GM21367 (cell line): ENCODE measurements at regions not wholly inside any gene's neighbourhood (a gene's known extent, or its start where the extent isn't known, plus 50 kb on each side); places are given as distances from the start of the nearest gene placed in this dataset.
"Not testable (repeated sequence)": the region's sequence is repeated elsewhere in the genome, so short reads cannot be mapped to it uniquely, and the experiment has no call there.

Source experiments
- ATAC-seq: cut with Tn5 transposase; IDR thresholded peaks from one replicate; pipeline ENCODE4 v1.9.1; 2021; ENCODE audit not compliant: unreplicated experiment

DNA sequence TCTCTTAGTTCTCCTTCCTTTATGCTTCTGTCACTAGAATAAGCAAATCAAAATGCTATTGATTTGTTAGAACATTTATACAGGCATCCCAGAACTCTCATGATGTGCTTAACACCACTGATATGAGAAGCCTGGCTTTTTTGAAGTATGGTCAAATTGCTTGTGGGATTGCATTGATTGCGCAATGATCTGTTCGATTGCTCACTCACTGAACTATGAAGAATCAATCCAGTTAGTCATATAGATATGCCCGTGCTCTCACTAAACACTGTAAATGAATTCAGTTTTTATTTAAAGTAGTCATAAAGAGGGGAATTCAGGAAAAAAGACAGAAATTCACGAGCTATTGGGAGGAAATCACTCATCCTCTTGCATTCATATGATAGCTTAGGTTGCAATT is 1237.8 kb downstream of the SUCLG1 start:
- no peak for ATAC-seq

DNA sequence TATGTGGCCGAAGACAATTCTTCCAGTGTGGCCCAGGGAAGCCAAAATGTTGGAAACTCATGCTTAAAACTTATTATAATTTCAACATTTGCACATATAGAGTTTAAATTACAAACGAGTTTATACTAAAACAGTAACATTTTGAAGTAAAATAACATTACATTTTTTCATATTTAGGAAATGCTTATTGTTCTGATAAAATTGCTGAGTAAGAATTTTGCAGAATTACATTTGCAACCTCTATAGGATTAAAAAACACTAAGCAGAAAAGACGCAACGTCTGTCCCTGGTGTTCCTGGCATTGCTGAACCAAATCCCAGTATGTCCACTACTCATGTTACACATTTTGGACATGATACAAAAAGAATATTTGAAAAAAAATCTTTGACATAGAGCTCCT is 1241.2 kb downstream of the SUCLG1 start:
- no peak for ATAC-seq

DNA sequence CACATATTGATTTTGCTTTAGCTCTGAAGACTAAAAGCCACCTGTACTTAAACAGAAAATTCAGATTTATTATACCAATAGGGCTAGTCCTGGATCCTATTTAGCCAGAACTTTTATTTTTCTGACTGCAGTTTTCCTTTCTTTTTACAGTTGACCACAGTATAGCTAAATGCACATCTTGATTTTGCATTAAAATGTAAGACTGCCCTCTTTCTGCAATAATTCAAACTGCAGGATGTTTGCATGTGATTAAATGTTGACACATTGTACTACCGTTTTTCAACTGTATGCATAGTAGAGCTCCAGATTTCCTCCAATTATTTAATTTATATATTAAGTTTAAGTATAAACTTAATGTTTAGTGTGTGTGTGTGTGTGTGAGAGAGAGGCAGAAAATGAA is 1262.9 kb downstream of the SUCLG1 start:
- no peak for ATAC-seq

- no peak for ATAC-seq
Measured at GRCh38 chr2:83191316-83191715, 1267.8 kb downstream of the SUCLG1 start.

GRCh38 chr2:83186105-83186760 is 1272.8 kb downstream of the SUCLG1 start:
- no peak for ATAC-seq

GRCh38 chr2:83180862-83181530 is 1278.1 kb downstream of the SUCLG1 start:
- ATAC-seq: not testable (repeated sequence)

- no peak for ATAC-seq
Measured at GRCh38 chr2:83176539-83176938, 1282.5 kb downstream of the SUCLG1 start.

DNA sequence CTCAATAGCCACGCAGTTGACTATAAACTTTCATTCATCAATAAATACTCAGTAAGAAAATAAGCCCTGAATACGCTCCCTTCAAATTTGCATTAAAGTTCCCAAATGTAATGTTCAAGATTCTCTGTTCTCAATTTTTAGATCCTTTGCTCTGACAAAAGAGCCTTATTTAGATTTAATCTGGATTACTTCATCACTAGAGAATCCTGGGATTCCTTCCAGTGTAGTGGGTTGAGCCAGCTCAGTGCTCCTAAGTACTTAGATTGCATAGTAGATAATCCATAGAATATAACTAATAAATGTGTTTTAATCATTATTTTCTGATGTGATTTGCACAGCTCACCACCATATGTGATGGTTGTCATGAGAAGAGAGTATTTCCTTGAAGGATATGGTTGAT is 1286.2 kb downstream of the SUCLG1 start:
- no peak for ATAC-seq

- no peak for ATAC-seq
Measured at GRCh38 chr2:83168377-83168776, 1290.7 kb downstream of the SUCLG1 start.

DNA sequence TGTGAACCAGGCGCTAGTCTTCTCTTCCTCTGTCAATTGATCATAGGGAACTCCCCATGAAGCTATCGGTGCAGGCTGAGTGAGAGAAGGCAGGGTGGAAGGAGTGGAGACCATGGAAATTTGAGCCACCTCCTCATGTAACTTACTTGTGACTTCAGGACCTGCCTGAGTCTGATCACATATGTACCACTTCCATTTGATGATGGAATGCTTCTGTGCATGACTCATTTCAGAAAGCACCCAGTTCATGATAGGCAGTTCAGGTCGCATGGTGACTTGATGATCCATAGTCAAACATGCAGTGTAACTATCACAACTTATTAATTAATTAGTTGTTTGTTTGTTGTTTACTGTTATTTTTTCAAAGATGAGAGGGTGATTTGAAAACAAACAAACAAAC is 1296.7 kb downstream of the SUCLG1 start:
- no peak for ATAC-seq

GRCh38 chr2:83160571-83160970 is 1298.5 kb downstream of the SUCLG1 start:
- ATAC-seq: no peak

GRCh38 chr2:83155826-83156225 is 1303.3 kb downstream of the SUCLG1 start:
- ATAC-seq: no peak

DNA sequence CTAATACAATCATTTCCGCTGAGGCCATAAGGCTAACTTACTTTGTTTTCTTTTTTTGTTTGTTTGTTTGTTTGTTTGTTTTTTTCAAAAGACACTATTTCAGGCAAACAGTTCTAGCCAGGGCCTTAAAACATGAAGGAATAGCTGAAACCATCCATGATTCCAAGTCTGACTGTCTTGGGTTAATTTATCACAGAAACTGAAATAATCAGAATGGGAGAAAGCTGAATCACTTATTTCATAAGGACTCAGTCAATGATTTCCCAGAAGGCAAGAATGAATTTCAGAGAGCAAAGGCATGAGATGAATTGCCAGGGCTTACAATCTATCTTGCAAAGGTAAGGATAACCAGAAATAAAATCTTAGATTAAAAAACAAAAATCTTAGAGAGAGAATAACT is 1315.1 kb downstream of the SUCLG1 start:
- ATAC-seq: no peak

DNA sequence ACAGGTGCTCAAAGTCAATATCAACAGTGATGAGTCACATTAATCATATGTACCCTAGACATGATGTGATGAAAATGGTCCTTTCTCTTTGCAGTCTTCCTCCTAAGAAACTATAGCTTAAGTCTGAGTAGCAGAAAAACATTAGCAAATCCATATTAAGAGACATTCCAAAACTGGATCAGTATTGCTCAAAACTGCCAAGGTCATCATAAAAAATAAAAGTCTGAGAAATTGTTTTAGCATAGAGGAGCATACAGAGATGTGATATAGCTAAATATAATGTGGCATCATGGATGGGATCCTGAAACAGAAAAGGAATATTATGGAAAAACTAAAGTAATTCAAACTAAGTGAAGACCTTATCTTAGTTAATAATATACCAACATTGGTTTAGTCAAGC is 1316.1 kb downstream of the SUCLG1 start:
- no peak for ATAC-seq

GRCh38 chr2:83115606-83116005 is 1343.5 kb downstream of the SUCLG1 start:
- no peak for ATAC-seq

- no peak for ATAC-seq
Measured at GRCh38 chr2:83115155-83115554, 1343.9 kb downstream of the SUCLG1 start.

DNA sequence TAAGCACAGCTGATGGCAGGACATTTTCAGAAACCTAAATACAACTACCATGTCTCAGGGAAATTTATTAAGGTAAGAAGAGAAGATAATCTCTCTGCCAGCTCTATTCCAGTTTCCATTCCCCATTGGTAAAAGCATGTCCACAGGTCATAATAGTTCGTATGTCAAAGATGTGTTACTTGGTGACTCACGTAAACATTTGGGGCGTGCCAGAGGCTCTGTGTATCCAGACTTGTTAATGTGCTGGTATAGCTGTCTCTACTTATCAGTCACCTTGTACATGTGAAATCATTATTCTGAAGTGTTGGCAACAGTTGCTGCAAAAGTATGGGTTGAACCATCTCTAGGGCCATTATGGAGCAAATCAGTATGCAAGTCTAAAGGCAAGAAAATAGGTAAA is 1345.1 kb downstream of the SUCLG1 start:
- no peak for ATAC-seq

GRCh38 chr2:83112858-83113257 is 1346.2 kb downstream of the SUCLG1 start:
- ATAC-seq: no peak

DNA sequence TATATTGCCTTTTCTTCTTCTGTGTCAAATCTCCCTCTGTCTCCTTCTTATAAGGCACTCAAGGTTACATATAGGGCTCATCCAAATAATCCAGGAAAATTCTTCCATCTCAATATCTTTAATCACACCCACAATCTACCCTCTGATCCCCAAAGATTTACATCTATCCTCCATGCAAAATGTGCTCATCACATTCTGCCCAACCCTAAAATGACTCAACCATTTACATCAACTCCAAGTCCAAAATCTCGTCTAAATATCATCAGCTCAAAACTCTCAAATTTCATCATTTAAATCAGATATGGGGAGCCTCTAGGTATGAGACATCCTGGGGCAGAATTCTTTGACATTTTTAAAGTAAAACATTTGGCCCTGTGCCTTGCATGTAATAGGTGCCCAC is 1349.8 kb downstream of the SUCLG1 start:
- no peak for ATAC-seq

- no peak for ATAC-seq
Measured at GRCh38 chr2:83106853-83107252, 1352.2 kb downstream of the SUCLG1 start.

DNA sequence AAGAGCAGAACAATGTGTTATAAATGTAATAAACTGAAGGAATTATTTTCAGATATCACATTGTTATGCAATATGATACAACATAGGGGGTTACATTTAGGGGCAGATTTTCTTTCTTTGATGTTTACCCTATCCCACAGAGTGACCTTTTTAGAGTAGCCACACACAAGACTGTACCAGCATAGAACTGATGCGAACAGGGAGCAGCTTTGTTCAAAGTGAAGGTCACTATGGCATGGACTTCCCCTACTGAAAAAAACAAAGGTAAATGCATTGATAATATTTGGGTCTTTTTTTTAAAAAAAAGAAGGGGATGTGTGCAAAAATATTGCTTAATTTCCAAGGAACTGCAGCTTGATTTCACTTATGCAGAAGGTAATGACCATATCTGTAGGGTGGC is 1354.9 kb downstream of the SUCLG1 start:
- ATAC-seq: no peak

DNA sequence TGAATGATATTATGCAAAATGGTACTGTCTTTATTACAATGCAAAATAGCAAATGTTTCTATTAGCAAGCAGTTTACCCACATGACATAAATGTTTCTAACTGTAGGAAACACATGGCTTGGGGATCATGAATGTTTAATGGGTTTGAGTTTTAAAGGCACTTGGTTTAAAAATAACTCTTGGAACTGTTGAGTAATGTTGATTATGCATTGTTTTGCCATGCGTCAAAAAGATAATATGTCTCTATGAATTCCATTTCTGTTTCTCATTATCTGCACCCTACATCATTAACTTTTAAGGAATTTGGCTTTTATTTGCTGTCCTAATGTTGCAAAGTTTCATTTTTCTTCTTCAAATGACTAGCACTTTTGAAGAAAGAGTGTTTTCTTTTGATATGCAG is 1355.5 kb downstream of the SUCLG1 start:
- ATAC-seq: no peak

DNA sequence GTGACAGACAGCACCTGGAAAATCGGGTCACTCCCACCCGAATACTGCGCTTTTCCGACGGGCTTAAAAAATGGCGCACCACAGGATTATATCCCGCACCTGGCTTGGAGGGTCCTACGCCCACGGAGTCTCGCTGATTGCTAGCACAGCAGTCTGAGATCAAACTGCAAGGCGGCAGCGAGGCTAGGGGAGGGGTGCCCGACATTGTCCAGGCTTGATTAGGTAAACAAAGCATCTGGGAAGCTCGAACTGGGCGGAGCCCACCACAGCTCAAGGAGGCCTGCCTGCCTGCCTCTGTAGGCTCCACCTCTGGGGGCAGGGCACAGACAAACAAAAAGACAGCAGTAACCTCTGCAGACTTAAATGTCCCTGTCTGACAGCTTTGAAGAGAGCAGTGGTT is 1370.0 kb downstream of the SUCLG1 start:
- ATAC-seq: not testable (repeated sequence)
